A172 (cell line): ENCODE measurements at regions not wholly inside any gene's neighbourhood (a gene's known extent, or its start where the extent isn't known, plus 50 kb on each side); places are given as distances from the start of the nearest gene placed in this dataset.

ENCODE experiments used
- DNase-seq: peaks from one replicate; pipeline ENCODE4 v3.0.0-alpha.2; 2015; ENCODE audit warnings: low spot score

- no peak for DNase-seq
Observed at GRCh38 chr1:67560580-67561255, 124.3 kb upstream of the GADD45A start.

- DNase-seq = peak; percentile 87
Observed at GRCh38 chr1:67561704-67562113, 123.3 kb upstream of the GADD45A start.

GRCh38 chr1:67563684-67564083, 121.3 kb upstream of the GADD45A start:
- DNase-seq = no peak

GRCh38 chr1:67564193-67564592, 120.8 kb upstream of the GADD45A start:
- DNase-seq = peak; percentile 58

GRCh38 chr1:67566803-67567377, 118.1 kb upstream of the GADD45A start:
- no peak for DNase-seq

- DNase-seq = peak; percentile 98
Observed at GRCh38 chr1:67570486-67571143, 114.4 kb upstream of the GADD45A start.

GRCh38 chr1:67571406-67571805, 113.6 kb upstream of the GADD45A start:
- no peak for DNase-seq

- DNase-seq = no peak
Observed at GRCh38 chr1:67571901-67572593, 113.0 kb upstream of the GADD45A start.

- no peak for DNase-seq
Observed at GRCh38 chr1:67572594-67573221, 112.3 kb upstream of the GADD45A start.

- no peak for DNase-seq
Observed at GRCh38 chr1:67573311-67573872, 111.6 kb upstream of the GADD45A start.

- DNase-seq = no peak
Observed at GRCh38 chr1:67574221-67574620, 110.8 kb upstream of the GADD45A start.

GRCh38 chr1:67575861-67576260, 109.1 kb upstream of the GADD45A start:
- peak; percentile 30 for DNase-seq

- DNase-seq = no peak
Observed at GRCh38 chr1:67576474-67576873, 108.5 kb upstream of the GADD45A start.

- no peak for DNase-seq
Observed at GRCh38 chr1:67577646-67578045, 107.4 kb upstream of the GADD45A start.

- DNase-seq = no peak
Observed at GRCh38 chr1:67578397-67579020, 106.5 kb upstream of the GADD45A start.

- no peak for DNase-seq
Observed at GRCh38 chr1:67579623-67580394, 105.2 kb upstream of the GADD45A start.

GRCh38 chr1:67580691-67581403, 104.2 kb upstream of the GADD45A start:
- DNase-seq = no peak

- no peak for DNase-seq
Observed at GRCh38 chr1:67582625-67583461, 102.2 kb upstream of the GADD45A start.

- no peak for DNase-seq
Observed at GRCh38 chr1:67583462-67583950, 101.5 kb upstream of the GADD45A start.
